Peyer's patch (tissue), 4 donors: ENCODE measurements at regions not wholly inside any gene's neighbourhood (a gene's known extent, or its start where the extent isn't known, plus 50 kb on each side); places are given as distances from the start of the nearest gene placed in this dataset.

ENCODE experiments used
- CTCF ChIP-seq, 6 experiments: fragments of 450-650 bp in 4 of 6; fragments of 200-600 bp in 2 of 6; sonication (generic) in 1 of 6; IDR thresholded peaks; one replicate each; pipeline ENCODE4 v1.5.1; 2017 to 2019; ENCODE audit warnings: antibody characterized with exemption in 6 of 6, mild to moderate bottlenecking in 3 of 6, moderate library complexity in 1 of 6
- POLR2A ChIP-seq, 2 donors: fragments of 450-650 bp; IDR thresholded peaks; one replicate each; pipeline ENCODE4 v1.5.1; 2017; ENCODE audit warnings: antibody characterized with exemption in 2 of 2, mild to moderate bottlenecking in 2 of 2, moderate library complexity in 2 of 2

- TF ChIP-seq POLR2A (IDR thresholded peaks at IDR 0.05) (no peak), CTCF (IDR thresholded peaks at IDR 0.05) (no peak)
These were observed 76.7 kb upstream of the SORBS2 start for GRCh38 chr4:185888676-185889075.
